Body of pancreas (tissue), 4 donors: ENCODE measurements at regions not wholly inside any gene's neighbourhood (a gene's known extent, or its start where the extent isn't known, plus 50 kb on each side); places are given as distances from the start of the nearest gene placed in this dataset.

Experiments used
- CTCF ChIP-seq, 7 experiments: fragments of 450-650 bp in 4 of 7; fragments of 200-600 bp in 3 of 7; sonication (generic) in 3 of 7; IDR thresholded peaks; one replicate each; pipeline ENCODE4 v1.5.1; 2016 to 2019; ENCODE audit warnings: antibody characterized with exemption in 7 of 7
- POLR2A ChIP-seq, 3 donors: fragments of 450-650 bp; IDR thresholded peaks; one replicate each; pipeline ENCODE4 v1.6.1; 2016; ENCODE audit warnings: antibody characterized with exemption in 3 of 3, mild to moderate bottlenecking in 2 of 3

GRCh38 chr9:88313364-88314220, 74.7 kb upstream of the SPIN1 start:
- TF ChIP-seq CTCF (IDR thresholded peaks at IDR 0.05), result no peak
- TF ChIP-seq POLR2A (IDR thresholded peaks at IDR 0.05), result no peak
